A673 (cell line): ENCODE measurements at regions not wholly inside any gene's neighbourhood (a gene's known extent, or its start where the extent isn't known, plus 50 kb on each side); places are given as distances from the start of the nearest gene placed in this dataset.

Experiments
- BruUV-seq: library from RNA; stranded (reverse); fragments of 400-500 nt; replicated peaks from 2 replicates; lab custom pipeline; 2021; lab: Mats Ljungman, UMichigan
- CTCF ChIA-PET: fragments of 300-600 bp; sonication (Branson Sonifier 250); formaldehyde crosslinking; loops from one replicate; lab custom pipeline; 2022; ENCODE audit warnings: antibody characterized with exemption; lab: Charles Lee
- POLR2A ChIA-PET: fragments of 300-600 bp; sonication (Branson Sonifier 250); formaldehyde crosslinking; loops from one replicate; lab custom pipeline; 2022; ENCODE audit warnings: antibody characterized with exemption; ENCODE audit not compliant: low non-redundant PET; lab: Charles Lee
- DNase-seq: peaks from one replicate; pipeline ENCODE4 v3.0.0-alpha.2; 2015; ENCODE audit warnings: low spot score
- H3K27ac ChIP-seq: fragments of 200-600 bp; sonication (generic); 2 replicates; pipeline ENCODE4 v1.5.1; 2016; ENCODE audit warnings: mixed run types, low read depth, mild to moderate bottlenecking, mixed read lengths, antibody characterized with exemption, low read length; ENCODE audit not compliant: poor library complexity, severe bottlenecking
- H3K27me3 ChIP-seq: fragments of 200-600 bp; sonication (generic); replicated peaks from 2 replicates; pipeline ENCODE4 v1.6.1; 2017; ENCODE audit warnings: mixed run types, low read depth, mild to moderate bottlenecking, mixed read lengths, antibody characterized with exemption, low read length; ENCODE audit not compliant: insufficient read depth, poor library complexity
- H3K36me3 ChIP-seq: fragments of 200-600 bp; sonication (generic); 2 replicates; pipeline ENCODE4 v1.6.1; 2016; ENCODE audit warnings: mixed run types, mild to moderate bottlenecking, mixed read lengths, antibody characterized with exemption, low read length; ENCODE audit not compliant: insufficient read depth, poor library complexity, severe bottlenecking
- H3K4me1 ChIP-seq: fragments of 200-600 bp; sonication (generic); 2 replicates; pipeline ENCODE4 v1.6.1; 2017; ENCODE audit warnings: mixed run types, mild to moderate bottlenecking, mixed read lengths, antibody characterized with exemption, low read length; ENCODE audit not compliant: insufficient read depth, poor library complexity, severe bottlenecking
- H3K4me3 ChIP-seq: fragments of 200-600 bp; sonication (generic); 2 replicates; pipeline ENCODE4 v1.5.1; 2016; ENCODE audit warnings: low read depth, mixed run types, mild to moderate bottlenecking, mixed read lengths, low read length; ENCODE audit not compliant: poor library complexity, severe bottlenecking
- H3K9me3 ChIP-seq: fragments of 200-600 bp; sonication (generic); 2 replicates; pipeline ENCODE4 v1.6.1; 2016; ENCODE audit warnings: mixed run types, low read depth, mild to moderate bottlenecking, mixed read lengths, antibody characterized with exemption, low read length; ENCODE audit not compliant: poor library complexity, severe bottlenecking
- CTCF ChIP-seq: fragments of 300-800, 200-600 bp; sonication (generic); conservative IDR thresholded peaks from 2 replicates; pipeline ENCODE4 v1.5.1; 2017; ENCODE audit warnings: low read depth, mild to moderate bottlenecking, antibody characterized with exemption, low read length, moderate library complexity, mixed read lengths
- EZH2 ChIP-seq: fragments of 200-600 bp; sonication (generic); IDR thresholded peaks from 2 replicates; pipeline ENCODE4 v1.6.1; 2017; ENCODE audit warnings: borderline replicate concordance, low read depth, mild to moderate bottlenecking, mixed read lengths, antibody characterized with exemption, low read length; ENCODE audit not compliant: poor library complexity, severe bottlenecking
- intact Hi-C: fragments of 100-400 bp; cut with micrococcal nuclease; formaldehyde crosslinking; loops from one replicate; pipeline ENCODE4 v1.10.0; 2022; ENCODE audit not compliant: unreplicated experiment

- Histone ChIP-seq H3K36me3 (no peaks in the 10 kb centered on the region), H3K4me1 (no peaks in the 10 kb centered on the region), H3K27ac (no peak overlapping the region), H3K27me3 (no peaks in the 10 kb centered on the region), H3K4me3 (no peak overlapping the region), H3K9me3 (no peaks in the 10 kb centered on the region)
- ChIA-PET POLR2A (interaction anchor here (0.7 kb wide), 1 partner anchor 14 kb away, joined by 4 read pairs; no protein-coding TSS in a partner anchor), CTCF (no interaction called here)
- TF ChIP-seq EZH2 (no peak), CTCF (no peak)
- intact Hi-C loops, result no loop called here
- BruUV-seq, result no TSS peak
- DNase-seq, result no peak
Observed at GRCh38 chr5:158552241-158552640, 547.5 kb downstream of the EBF1 start.

GRCh38 chr5:158549311-158549710 is 550.4 kb downstream of the EBF1 start:
- H3K36me3 ChIP-seq, result no peaks in the 10 kb centered on the region
- TF ChIP-seq CTCF (no peak), EZH2 (no peak)
- ChIA-PET POLR2A (no interaction called here), CTCF (no interaction called here)
- no peak for DNase-seq
- H3K4me1 ChIP-seq, result no peaks in the 10 kb centered on the region
- no peak overlapping the region for H3K4me3 ChIP-seq
- no peaks in the 10 kb centered on the region for H3K27me3 ChIP-seq
- H3K27ac ChIP-seq, result no peak overlapping the region
- H3K9me3 ChIP-seq, result no peaks in the 10 kb centered on the region
- intact Hi-C loops, result no loop called here
- BruUV-seq, result no TSS peak

GRCh38 chr5:158546748-158547147 is 553.0 kb downstream of the EBF1 start:
- Histone ChIP-seq H3K27ac (no peak overlapping the region), H3K4me1 (no peaks in the 10 kb centered on the region), H3K36me3 (no peaks in the 10 kb centered on the region), H3K4me3 (no peak overlapping the region), H3K27me3 (no peaks in the 10 kb centered on the region), H3K9me3 (no peaks in the 10 kb centered on the region)
- no peak for TF ChIP-seq CTCF
- TF ChIP-seq EZH2, result no peak
- ChIA-PET POLR2A (no interaction called here), CTCF (no interaction called here)
- DNase-seq, result no peak
- BruUV-seq, result no TSS peak
- intact Hi-C loops, result no loop called here
